Ascending aorta (tissue), 2 donors: ENCODE measurements at regions not wholly inside any gene's neighbourhood (a gene's known extent, or its start where the extent isn't known, plus 50 kb on each side); places are given as distances from the start of the nearest gene placed in this dataset.

Experiments
- DNase-seq, 2 donors: peaks; one replicate each; pipeline ENCODE4 v3.0.0-alpha.2; 2019; ENCODE audit warnings: low spot score in 2 of 2
- H3K27ac ChIP-seq, 2 donors: fragments of 200-600 bp; sonication (generic); one replicate each; pipeline ENCODE4 v1.5.1; 2016 to 2017; ENCODE audit warnings: mild to moderate bottlenecking in 1 of 2
- H3K27me3 ChIP-seq: fragments of 200-600 bp; sonication (generic); one replicate; pipeline ENCODE4 v1.5.1; 2017
- H3K36me3 ChIP-seq, 2 donors: fragments of 200-600 bp; sonication (generic); one replicate each; pipeline ENCODE4 v1.5.1; 2016
- H3K4me1 ChIP-seq, 2 donors: fragments of 200-600 bp; sonication (generic); one replicate each; pipeline ENCODE4 v1.5.1; 2016 to 2017; ENCODE audit warnings: mild to moderate bottlenecking in 1 of 2
- H3K4me3 ChIP-seq, 2 donors: fragments of 200-600 bp; sonication (generic); one replicate each; pipeline ENCODE4 v1.5.1; 2016 to 2017; ENCODE audit warnings: mild to moderate bottlenecking in 1 of 2
- H3K9me3 ChIP-seq, 2 donors: fragments of 200-600 bp; sonication (generic); one replicate each; pipeline ENCODE4 v1.5.1; 2016
- intact Hi-C: fragments of 100-400 bp; cut with DNase I; formaldehyde crosslinking; loops from one replicate; pipeline ENCODE4 v1.15.1; 2023
- TF ChIP-seq, protein P1 (sequence below), 3 experiments: fragments of 200-600 bp in 2 of 3; fragments of 450-650 bp in 1 of 3; sonication (generic) in 2 of 3; IDR thresholded peaks; one replicate each; pipeline ENCODE4 v1.5.1; 2016 to 2019; ENCODE audit warnings: antibody characterized with exemption in 3 of 3, mild to moderate bottlenecking in 1 of 3, moderate library complexity in 1 of 3

DNA sequence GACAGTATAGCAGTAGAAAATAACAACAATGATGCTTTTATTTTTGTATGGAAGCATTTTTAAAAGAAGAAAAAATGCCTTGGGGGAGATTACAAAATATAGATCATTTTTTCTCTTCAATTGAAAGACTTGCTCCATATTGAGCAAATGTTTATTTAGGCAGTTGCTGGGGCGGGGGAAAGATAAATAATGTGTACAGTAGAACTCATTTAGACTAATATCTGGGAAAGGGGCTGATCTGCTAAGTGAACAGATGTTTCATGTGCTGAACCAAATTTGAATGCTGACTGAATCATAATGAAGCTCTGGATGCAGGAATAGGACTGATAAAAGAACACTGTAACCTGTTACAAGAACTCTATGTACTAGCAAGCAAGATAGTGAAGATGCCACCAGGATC lies 457.1 kb upstream of the TENM4 start:
- no peaks in the 10 kb centered on the region for H3K9me3 ChIP-seq
- TF ChIP-seq, protein P1, sequence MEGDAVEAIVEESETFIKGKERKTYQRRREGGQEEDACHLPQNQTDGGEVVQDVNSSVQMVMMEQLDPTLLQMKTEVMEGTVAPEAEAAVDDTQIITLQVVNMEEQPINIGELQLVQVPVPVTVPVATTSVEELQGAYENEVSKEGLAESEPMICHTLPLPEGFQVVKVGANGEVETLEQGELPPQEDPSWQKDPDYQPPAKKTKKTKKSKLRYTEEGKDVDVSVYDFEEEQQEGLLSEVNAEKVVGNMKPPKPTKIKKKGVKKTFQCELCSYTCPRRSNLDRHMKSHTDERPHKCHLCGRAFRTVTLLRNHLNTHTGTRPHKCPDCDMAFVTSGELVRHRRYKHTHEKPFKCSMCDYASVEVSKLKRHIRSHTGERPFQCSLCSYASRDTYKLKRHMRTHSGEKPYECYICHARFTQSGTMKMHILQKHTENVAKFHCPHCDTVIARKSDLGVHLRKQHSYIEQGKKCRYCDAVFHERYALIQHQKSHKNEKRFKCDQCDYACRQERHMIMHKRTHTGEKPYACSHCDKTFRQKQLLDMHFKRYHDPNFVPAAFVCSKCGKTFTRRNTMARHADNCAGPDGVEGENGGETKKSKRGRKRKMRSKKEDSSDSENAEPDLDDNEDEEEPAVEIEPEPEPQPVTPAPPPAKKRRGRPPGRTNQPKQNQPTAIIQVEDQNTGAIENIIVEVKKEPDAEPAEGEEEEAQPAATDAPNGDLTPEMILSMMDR (IDR thresholded peaks at IDR 0.05): no peak
- no peak overlapping the region for H3K4me3 ChIP-seq
- no peak overlapping the region for H3K27ac ChIP-seq
- no peaks in the 10 kb centered on the region for H3K36me3 ChIP-seq
- H3K27me3 ChIP-seq: no peaks in the 10 kb centered on the region
- H3K4me1 ChIP-seq: no peaks in the 10 kb centered on the region
- no peak for DNase-seq
- intact Hi-C loops: no loop called here

DNA sequence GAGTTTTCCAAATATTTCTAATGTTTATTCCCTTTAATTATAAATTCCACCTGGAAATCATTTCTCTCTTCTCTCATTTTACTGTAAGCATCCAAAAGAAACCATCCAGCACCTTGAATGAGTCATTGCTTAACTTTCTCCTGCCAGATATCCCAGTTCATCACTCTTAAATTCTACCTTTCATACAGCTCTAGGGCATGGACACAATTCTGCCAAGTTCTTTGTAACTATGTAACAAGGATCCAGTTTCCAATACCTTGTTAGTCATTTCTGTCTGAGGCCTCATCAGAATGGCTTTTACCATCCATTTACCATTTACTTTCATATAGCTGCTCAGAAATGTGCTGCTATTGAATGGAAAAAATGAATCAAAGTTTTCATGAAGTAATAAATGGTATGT lies 455.4 kb upstream of the TENM4 start:
- Histone ChIP-seq H3K4me3 (no peak overlapping the region), H3K27me3 (no peaks in the 10 kb centered on the region), H3K36me3 (no peaks in the 10 kb centered on the region), H3K4me1 (no peaks in the 10 kb centered on the region), H3K27ac (no peak overlapping the region), H3K9me3 (no peaks in the 10 kb centered on the region)
- DNase-seq: no peak
- intact Hi-C loops: no loop called here
- TF ChIP-seq, protein P1 (IDR thresholded peaks at IDR 0.05): no peak

DNA sequence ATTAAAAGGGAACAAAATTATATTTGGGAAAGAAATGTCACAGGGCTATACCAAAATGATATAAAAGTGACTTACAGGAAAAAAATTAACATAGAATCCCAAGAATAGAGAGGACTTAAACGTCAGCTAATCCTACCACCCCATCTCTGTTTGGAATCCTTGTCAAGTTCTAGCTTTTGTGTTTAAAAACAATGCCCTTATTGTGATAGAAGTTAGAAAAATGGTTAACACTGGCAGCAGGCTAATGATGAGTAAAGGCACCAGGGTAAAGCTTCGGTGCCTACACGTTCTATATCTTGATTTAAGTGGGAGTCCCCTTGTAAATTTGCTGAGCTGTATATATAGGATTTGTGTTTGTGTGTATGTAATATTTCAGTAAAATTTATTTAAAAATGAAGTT lies 453.3 kb upstream of the TENM4 start:
- no peaks in the 10 kb centered on the region for H3K36me3 ChIP-seq
- intact Hi-C loops: no loop called here
- no peak overlapping the region for H3K27ac ChIP-seq
- no peaks in the 10 kb centered on the region for H3K9me3 ChIP-seq
- TF ChIP-seq, protein P1 (IDR thresholded peaks at IDR 0.05): no peak
- no peaks in the 10 kb centered on the region for H3K27me3 ChIP-seq
- H3K4me3 ChIP-seq: no peak overlapping the region
- no peaks in the 10 kb centered on the region for H3K4me1 ChIP-seq
- DNase-seq: no peak

DNA sequence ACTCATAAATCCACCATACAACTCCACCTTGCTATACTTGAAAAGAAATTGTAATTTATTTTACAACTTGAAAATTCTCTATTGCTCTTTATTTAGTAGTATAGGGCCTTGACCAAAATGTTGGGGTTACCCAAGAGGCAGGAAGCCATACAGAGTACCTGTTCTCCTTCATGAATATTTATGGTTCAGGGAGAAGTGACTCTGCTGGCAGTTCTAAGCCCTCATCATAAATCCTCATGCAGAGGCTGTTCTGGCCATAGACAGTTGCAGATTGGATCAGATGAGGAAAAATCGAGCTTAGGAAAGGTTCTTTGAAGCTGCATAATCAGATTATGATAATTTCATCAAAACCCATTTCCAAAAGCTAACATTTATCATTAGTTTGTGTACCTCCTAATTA lies 449.4 kb upstream of the TENM4 start:
- no peaks in the 10 kb centered on the region for H3K27me3 ChIP-seq
- H3K4me1 ChIP-seq: no peaks in the 10 kb centered on the region
- intact Hi-C loops: no loop called here
- no peak for DNase-seq
- no peak overlapping the region for H3K27ac ChIP-seq
- no peaks in the 10 kb centered on the region for H3K36me3 ChIP-seq
- TF ChIP-seq, protein P1 (IDR thresholded peaks at IDR 0.05): no peak
- H3K4me3 ChIP-seq: no peak overlapping the region
- H3K9me3 ChIP-seq: no peaks in the 10 kb centered on the region

DNA sequence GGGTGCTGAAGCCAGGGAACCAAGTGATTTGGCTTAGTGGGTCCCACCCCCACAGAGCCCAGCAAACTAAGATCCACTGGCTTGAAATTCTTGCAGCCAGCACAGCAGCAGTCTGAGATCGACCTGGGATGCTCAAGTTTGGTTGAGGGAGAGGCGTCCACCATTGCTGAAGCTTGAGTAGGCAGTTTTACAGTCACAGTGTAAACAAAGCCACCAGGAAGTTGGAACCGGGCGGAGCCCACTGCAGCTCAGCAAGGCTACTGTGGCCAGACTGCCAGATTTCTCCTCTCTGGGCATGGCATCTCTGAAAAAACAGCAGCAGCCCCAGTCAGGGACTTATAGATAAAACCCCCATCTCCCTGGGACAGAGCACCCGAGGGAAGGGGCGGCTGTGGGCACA lies 424.1 kb upstream of the TENM4 start:
- intact Hi-C loops: no loop called here
- H3K4me1 ChIP-seq: no peaks in the 10 kb centered on the region
- H3K36me3 ChIP-seq: no peaks in the 10 kb centered on the region
- DNase-seq: no peak
- TF ChIP-seq, protein P1 (IDR thresholded peaks at IDR 0.05): no peak
- H3K27me3 ChIP-seq: no peaks in the 10 kb centered on the region
- H3K4me3 ChIP-seq: no peak overlapping the region
- H3K27ac ChIP-seq: no peak overlapping the region
- no peaks in the 10 kb centered on the region for H3K9me3 ChIP-seq

DNA sequence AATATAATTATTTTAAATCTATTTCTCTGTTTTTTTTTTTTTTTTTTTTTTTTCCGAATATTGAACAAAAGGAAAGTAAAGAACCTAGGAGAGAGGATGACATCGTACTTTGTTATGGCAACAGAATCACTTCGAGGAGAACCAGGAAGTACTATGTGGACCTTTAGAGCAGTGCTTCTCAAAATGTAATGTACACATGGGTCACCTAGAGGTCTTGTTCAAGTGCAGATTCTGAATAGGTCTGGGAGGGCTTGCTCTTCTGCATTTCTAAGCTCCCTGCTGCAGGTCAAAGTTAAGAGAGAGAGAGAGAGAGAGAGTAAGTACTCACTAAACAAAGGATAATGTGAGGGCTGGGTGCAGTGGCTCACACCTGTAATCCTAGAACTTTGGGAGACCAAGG lies 419.5 kb upstream of the TENM4 start:
- Histone ChIP-seq H3K27me3 (no peaks in the 10 kb centered on the region), H3K9me3 (no peaks in the 10 kb centered on the region), H3K27ac (no peak overlapping the region), H3K36me3 (no peaks in the 10 kb centered on the region), H3K4me3 (no peak overlapping the region), H3K4me1 (no peaks in the 10 kb centered on the region)
- intact Hi-C loops: no loop called here
- DNase-seq: no peak
- TF ChIP-seq, protein P1 (IDR thresholded peaks at IDR 0.05): no peak
